Left cardiac atrium (tissue), 4 donors: ENCODE measurements at regions not wholly inside any gene's neighbourhood (a gene's known extent, or its start where the extent isn't known, plus 50 kb on each side); places are given as distances from the start of the nearest gene placed in this dataset.
"Not testable (repeated sequence)": the region's sequence is repeated elsewhere in the genome, so short reads cannot be mapped to it uniquely, and the experiment has no call there.

Source experiments
- ATAC-seq, 2 donors: fragments of 200-7000 bp; cut with Tn5 transposase; one replicate each; pipeline ENCODE4 v1.9.1; 2020; ENCODE audit warnings: mild to moderate bottlenecking in 2 of 2, moderate library complexity in 2 of 2
- DNase-seq: peaks from one replicate; pipeline ENCODE4 v3.0.0-alpha.2; 2020
- intact Hi-C, 2 donors: fragments of 100-400 bp; cut with DNase I; formaldehyde crosslinking; loops; one replicate each; pipeline versions ENCODE4 v1.14.1 to v1.15.1; 2022 to 2023
- donor health status: DM: no; HTN: yes; CAD: no.
- donor health status: DM: no; HTN: yes; CAD: no; lungs with severe emphysema.
- donor health status: DM: yes; HTN: yes; CAD: no.
- donor health status: Dilated cardiomyopathy.

DNA sequence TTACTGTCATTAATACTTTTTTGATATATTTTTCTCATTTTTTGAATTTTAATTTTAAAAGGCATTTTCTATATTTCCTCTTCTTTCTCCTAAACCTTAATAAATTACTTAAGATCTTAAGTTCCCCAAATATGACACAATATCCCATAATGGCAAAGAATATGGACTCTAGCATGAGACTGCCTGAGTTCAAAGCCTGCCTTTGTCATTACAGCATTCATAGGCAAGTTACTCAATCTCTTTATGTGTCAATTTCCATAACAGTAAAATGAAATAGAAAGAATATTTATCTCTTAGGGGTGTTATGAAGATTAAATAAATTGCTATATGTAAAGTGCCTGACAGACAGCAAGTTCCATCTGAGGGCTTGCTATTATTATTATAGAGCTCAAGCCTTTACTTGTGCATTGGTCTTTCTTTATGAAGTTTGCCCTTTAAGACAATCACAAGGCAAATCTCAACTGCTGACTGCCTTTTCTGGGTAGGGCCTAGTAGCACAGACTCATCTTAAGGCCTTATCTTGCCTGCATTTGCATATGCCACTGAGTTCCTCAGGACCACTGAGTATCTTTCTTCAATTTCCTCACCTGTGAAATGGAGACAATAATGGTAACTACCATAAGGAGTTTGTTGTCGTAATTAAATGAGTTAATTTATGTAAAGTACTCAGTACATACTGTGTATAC, 231.0 kb downstream of the NRIP1 start:
- DNase-seq (no peak), ATAC-seq (no peak)
- intact Hi-C loops, result no loop called here

DNA sequence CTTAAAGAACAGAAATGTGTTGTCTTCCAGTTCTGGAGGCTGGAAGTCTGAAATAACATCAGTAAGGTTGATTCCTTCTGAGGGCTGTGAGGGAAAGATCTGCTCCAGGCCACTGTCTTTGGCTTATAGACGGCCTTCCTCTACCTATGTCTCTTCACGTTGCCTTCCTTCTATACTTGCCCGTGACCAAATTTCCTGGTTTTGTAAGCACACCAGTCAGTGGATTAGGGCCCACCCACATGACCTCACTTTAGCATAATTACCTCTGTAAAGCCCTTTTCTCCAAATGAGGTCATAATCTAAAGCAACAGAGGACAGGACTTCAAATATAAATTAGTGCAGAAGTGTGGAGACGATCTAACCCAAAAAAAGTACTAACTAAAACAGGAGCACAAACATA, 231.6 kb downstream of the NRIP1 start:
- intact Hi-C loops, result no loop called here
- no peak for ATAC-seq
- DNase-seq, result no peak

DNA sequence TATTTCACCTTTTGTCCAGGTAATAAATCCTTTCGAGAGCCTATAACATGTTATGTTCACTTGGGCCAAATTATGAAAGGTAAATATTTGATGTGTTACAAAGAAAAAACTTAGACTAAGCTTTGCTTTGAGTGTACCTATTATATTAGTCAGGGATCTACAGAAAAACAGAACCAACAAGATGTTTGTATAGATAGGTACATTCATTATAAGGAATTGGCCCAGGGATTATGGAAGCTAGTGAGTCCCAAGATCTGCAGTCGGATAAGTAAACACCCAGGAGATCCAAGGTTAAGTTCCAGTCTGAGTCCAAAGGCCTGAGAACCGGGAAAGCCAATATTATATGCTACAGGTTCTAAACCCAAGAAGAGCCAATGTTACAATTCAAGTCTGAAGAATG, 234.5 kb downstream of the NRIP1 start:
- ATAC-seq, result no peak
- DNase-seq, result no peak
- intact Hi-C loops, result no loop called here

DNA sequence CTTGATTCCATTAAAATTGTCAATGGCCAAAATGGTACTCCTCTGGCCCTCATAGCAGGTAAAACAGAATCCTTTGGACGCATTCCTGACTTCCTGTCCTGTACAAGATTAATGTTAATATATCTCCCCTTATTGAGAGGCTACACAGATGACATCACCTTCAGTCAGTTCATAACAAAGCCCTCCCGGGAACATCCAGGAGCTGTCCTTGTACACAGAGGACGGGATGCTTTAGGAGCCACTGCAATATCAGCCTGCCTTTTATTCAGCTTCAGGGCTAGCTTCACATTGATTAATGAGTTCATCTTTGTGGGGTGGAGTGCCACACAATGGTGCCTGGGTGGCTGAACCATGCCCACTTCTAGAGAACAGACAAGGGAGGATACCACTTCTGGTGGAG, 235.1 kb downstream of the NRIP1 start:
- no peak for DNase-seq
- intact Hi-C loops, result no loop called here
- no peak for ATAC-seq

DNA sequence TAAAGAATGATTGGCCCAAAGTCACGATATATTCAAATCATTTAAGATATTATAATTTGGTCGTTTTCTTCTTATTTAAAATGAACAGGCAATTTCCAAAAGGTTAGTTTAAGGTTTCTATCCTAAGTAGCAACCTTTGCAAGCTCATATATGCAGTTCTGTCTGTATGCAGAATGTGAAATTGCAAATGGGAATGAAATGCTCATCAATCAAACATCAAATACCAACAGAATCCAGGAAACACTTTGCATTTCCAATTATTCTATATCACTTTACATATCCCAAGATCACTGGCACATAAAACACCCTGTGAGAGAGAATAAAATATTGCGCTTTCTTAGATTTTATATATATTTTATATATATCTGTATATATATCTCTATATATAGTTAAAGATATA, 237.3 kb downstream of the NRIP1 start:
- DNase-seq (no peak), ATAC-seq (no peak)
- intact Hi-C loops, result no loop called here

DNA sequence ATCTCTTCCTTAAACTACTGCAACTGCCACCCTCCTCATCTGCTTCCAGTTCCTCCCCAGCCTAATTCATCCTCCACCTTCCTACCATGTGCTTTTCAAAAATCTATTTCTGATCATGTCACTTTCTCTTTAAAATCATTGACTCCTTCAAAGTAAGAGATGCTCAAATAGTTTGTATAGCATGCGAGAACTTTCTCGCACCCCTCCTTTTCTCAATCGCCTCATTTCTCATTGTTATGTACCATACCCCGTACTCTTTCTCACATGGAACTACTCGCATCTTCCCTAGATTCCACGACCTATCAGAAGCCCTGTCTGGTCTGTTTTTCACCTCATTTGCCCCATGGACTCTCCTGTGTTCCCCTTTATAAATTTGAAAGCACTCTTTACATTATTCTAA, 238.2 kb downstream of the NRIP1 start:
- intact Hi-C loops, result no loop called here
- DNase-seq (no peak), ATAC-seq (no peak)

DNA sequence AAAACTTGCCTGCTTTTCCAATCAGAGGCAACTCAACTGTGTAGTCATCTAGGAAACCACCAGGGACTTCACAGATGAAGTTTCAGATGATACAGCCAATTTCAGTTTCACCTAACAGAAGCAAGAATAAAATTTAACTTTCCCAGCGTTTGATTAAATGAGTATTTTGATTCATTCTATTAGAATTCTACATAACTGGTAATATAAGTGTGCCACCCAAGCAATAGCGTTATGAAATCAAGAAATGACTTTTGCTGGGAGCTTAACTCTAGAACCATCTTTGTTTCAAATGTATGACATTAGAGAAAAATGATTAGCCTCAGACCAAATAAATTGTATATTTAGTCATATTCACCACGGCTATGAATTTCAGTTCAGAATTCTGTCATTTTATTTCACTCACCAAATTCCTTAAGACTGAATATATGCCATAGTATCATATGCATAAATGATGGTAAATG, 239.3 kb downstream of the NRIP1 start:
- ATAC-seq (no peak), DNase-seq (no peak)
- intact Hi-C loops, result no loop called here

DNA sequence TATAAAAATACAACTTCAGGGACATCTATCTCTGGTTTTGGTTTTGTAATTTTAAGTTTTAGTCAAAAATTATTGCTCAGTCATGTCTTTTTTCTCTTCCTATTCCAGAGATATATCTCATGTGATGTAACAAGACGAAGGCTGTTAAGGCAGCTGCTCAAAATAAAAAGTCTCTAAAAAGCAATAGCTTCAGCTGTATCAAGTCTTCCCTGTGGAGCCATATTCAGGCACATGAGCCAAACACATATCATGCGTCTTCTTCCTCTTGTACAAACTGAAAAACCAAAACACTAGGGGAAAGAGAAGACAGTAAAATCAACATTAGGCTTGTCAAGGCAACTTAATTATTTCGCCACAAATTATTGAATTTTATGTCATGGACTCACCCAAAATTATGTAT, 240.7 kb downstream of the NRIP1 start:
- ATAC-seq, result no peak
- DNase-seq, result no peak
- intact Hi-C loops, result no loop called here

DNA sequence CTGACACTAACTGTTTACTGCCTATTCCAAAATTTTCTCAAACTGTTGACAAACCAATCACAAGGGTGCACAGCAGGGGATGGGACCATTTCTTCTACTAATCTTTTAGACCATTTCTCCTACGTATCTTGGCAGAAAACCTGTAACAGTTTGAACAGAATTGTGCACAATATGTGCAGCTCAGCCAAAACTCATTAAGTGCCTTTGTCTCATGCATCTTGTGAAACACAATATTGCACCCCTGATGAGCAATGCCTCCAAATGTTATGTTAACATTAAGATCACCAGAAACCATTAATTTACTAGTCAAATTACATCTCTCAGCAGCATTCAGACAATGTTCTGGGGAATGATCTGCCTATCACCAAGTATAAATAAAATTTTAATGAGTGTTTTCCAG, 247.5 kb downstream of the NRIP1 start:
- intact Hi-C loops, result no loop called here
- DNase-seq, result no peak
- no peak for ATAC-seq

DNA sequence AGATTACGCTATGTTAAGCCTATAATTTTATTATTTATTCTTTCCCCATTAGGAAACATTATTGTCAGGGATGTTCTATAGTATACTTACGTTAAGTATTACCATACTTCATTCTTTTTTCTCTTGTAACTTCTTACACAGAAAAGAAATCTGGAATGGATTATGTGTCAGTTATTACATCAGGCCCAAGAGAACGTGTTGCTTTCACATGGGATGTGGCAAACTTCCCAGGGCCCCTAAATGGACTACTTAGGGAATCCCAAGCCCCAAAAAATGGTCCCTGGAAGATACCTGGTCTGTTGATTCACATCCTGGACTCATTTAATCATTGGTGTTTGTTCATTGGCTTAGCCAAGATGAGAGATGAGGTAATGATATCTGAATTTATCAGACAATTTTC, 249.8 kb downstream of the NRIP1 start:
- intact Hi-C loops, result no loop called here
- ATAC-seq, result no peak
- no peak for DNase-seq

DNA sequence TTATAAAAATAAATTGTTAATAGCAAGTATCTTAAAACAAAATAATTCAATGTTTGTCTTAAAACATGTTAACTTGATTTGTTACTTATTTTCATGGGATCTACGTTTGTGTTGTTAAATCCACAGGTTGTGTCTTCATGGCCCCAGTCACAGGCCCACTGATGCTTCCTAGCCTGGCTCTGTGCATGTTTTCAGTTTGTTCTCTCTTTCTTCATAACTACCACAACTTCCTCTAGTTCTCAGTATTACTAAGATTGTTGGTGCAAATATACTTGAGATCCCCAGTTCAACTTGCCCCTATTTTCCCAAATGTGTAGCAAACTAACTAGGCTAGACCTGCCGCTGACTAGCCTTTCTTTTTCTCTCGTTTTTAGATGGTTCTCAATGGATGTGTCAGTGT, 250.5 kb downstream of the NRIP1 start:
- ATAC-seq (no peak), DNase-seq (no peak)
- intact Hi-C loops, result no loop called here

DNA sequence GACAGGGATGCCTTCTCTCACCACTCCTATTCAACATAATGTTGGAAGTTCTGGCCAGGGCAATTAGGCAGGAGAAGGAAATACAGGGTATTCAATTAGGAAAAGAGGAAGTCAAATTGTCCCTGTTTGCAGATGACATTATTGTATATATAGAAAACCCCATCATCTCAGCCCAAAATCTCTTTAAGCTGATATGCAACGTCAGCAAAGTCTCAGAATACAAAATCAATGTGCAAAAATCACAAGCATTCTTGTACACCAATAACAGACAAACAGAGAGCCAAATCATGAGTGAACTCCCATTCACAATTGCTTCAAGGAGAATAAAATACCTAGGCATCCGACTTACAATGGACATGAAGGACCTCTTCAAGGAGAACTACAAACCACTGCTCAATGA, 258.1 kb upstream of the SAMSN1 start:
- ATAC-seq, DNase-seq, intact Hi-C loops: not testable (repeated sequence)

DNA sequence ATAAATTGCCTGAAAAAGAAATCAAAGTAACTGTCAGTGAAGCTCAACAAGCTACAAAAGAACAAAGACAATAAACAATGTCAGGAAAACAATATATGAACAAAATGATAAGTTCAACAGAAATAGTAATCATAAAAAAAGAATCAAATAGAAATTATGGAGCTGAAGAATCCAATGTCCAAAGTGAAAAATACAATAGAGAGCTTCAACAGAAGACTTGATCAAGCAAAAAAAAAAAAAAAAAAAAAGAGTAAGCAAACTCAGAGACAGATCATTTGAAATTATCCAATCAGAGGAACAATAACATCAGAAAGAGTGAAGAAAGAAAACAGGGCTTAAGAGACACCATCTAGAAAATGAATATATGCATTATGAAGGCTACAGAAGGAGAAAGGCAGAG, 251.4 kb upstream of the SAMSN1 start:
- ATAC-seq, result no peak
- no peak for DNase-seq
- intact Hi-C loops, result no loop called here

DNA sequence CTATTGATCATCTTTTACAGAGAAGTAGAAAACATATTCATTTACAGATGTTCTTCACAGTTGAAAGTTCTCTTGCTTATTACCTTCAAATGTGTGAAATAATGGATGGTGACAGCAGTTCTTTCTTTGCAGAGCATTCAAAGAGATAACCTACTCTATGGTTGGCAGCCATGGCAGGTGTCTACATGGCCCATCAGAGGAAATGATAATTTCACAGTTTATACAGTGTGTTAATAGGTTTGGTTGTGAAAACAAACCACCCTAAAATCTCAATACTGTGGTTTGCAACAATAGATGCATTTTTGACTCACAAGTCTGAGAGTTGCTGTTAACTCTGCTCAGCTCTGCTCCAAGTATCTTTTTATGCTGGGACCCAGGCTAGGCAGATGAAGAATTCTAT, 241.2 kb upstream of the SAMSN1 start:
- no peak for ATAC-seq
- intact Hi-C loops, result no loop called here
- DNase-seq, result no peak

DNA sequence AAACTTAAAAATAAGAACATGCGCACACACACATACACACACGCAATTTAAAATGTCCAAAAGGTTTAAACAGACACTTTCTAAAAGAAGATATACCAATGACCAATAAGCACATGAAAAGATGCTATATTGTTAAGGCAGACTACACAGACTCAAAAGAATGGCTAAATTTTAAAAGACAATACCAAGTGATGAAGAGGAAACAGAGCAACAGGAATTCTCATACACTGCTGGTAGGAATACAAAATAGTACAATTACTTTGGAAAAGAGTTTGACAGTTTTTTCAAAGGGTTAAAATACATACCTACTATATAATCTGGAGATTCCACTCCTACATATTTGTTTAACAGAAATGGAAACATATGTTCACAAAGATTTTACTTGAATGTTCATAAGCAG, 239.6 kb upstream of the SAMSN1 start:
- intact Hi-C loops, result no loop called here
- DNase-seq (no peak), ATAC-seq (no peak)

DNA sequence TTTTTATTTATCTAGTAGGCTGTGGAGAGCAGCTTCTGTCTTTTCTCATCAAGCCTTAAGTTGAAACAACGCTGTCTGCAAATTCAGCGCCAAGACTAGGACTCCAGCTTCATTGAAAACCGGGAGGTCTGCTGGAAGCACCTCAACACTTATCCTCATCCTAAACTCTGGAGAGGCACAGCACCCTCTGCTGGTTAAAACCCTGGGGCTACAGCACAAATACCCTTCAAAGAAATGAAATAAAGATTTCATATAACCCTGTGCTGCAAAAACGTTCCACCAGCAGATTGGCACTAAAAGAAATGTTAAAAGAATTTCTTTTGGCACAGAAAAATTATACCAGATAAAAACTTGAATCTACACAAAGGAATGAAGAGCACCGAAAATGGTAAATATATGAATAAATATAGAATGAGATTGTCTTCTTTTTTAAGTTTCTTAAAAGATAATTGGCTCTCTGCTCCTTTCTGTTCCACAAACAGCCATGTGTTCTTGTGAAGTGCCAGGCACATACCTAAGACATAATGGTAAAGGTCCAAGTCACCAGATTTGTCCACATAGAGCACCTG, 227.7 kb upstream of the SAMSN1 start:
- peak; percentile 43 for DNase-seq
- no peak for ATAC-seq
- intact Hi-C loops, result no loop called here

DNA sequence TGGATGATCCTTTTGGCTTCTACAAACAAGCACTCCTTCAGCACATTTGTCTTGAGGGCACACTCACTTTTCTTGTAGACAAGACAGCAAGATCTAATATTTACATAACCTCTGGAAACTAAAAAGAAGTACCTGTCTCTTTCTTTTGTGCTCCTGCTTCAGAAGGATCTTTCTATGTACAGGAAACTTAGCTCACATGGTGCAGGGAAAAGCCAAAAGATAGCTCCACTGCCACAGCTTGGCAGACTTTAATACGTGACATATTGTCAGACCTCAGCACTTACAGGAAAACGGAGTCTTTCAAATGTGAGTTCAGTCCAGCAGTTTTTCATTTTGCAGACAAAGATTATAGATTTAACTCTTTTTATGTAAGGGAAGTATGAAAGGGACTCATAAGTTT, 225.5 kb upstream of the SAMSN1 start:
- ATAC-seq (no peak), DNase-seq (no peak)

DNA sequence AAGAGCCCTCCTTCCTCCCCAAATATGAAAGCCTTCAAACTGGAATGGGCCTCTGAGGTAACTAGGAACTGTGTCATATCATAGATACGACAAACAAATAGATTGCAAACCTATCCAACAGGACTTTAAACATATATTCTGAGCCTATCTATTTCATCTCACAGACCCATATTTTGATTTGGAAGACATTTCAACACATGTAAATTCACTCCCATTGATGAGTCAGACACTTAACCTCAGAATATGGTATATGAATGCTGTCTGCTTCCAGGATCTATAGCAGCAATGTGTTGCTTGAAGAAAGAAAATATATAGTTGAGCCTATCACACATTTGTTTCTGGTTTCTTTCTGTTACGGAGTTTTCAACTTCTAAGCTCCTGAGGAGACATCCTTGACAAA, 221.9 kb upstream of the SAMSN1 start:
- DNase-seq (no peak), ATAC-seq (no peak)
- intact Hi-C loops, result loop anchor here in 1 of 2 donors (5.0 kb wide), 1 partner anchor 51 kb away; no protein-coding TSS in a partner anchor

More for the DNA sequence above, 225.5 kb upstream of the SAMSN1 start:
- intact Hi-C loops, result no loop called here

DNA sequence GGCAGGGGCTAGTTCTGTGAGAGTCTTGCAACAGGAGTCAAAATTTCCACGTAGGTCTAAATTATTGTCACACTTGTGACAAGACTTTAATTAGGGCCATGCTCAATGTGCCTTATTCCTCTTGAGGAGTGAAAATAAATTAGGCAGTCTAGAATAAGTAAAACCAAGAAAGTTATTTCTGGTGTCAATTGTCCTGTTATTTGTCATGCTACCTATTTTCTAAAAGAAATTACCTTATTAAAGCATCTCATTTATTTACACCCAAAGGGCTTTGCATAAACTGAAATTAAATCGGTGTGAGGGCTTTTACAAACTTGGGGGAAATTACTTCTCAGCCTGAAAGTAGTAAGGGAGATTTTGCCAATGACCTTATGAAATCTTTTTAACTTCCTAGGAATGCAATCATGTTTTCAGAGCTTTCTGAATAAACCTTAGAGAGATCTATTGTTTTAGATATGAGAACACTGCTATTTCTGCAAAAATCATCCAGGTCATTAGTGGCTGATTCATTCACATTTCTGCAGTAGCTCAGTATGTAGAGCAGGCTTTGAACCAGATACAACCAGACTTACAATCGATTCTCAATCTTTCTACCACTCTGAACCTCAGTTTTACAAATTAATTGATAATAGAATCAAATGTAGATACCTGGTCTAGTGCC, 221.2 kb upstream of the SAMSN1 start:
- intact Hi-C loops, result loop anchor here in 1 of 2 donors (5.0 kb wide), 1 partner anchor 50 kb away; no protein-coding TSS in a partner anchor
- DNase-seq, result no peak
- ATAC-seq, result no peak

DNA sequence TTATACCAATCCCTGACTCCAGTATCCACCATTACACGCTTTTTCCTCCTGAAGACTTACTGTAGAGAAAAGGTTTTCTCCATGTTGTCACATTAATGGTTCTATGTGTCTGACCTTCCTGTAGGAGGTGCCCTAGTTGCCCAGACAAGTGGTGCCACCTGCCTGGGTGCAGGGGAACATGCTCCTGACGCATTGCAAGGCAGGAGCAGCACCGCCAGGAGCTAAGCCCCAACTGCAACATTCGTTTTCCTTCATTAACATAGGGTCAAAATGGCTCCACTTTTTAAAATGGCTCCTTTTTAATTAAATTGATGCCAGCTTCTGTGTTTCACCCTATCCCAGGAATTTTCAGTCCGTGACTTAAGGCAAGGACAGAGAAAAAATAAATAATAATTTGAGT, 220.1 kb upstream of the SAMSN1 start:
- intact Hi-C loops, result loop anchor here in 1 of 2 donors (5.0 kb wide), 1 partner anchor 49 kb away; no protein-coding TSS in a partner anchor
- no peak for DNase-seq
- no peak for ATAC-seq

DNA sequence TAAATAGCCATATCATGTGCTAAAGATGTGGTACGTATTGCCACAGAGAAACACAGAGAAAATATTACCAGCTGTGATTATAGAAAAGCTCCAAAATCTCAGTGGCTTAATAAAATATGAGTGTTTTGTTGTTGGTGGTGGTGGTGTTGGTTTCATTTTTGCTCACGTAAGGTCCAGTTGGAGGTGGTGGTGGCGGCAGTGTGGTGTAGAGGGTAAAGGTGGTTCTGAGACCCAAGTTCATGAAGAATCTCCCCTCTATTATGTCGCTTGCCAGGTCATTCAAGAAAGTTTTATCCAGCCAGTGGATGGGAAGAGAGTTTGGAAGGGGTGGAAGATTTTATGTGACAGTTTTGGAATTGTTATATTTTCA, 217.6 kb upstream of the SAMSN1 start:
- DNase-seq (no peak), ATAC-seq (no peak)
- intact Hi-C loops, result no loop called here
